ENCODE measurements at regions not wholly inside any gene's neighbourhood (a gene's known extent, or its start where the extent isn't known, plus 50 kb on each side); places are given as distances from the start of the nearest gene placed in this dataset.
"Not testable (repeated sequence)": the region's sequence is repeated elsewhere in the genome, so short reads cannot be mapped to it uniquely, and the experiment has no call there.

DNA sequence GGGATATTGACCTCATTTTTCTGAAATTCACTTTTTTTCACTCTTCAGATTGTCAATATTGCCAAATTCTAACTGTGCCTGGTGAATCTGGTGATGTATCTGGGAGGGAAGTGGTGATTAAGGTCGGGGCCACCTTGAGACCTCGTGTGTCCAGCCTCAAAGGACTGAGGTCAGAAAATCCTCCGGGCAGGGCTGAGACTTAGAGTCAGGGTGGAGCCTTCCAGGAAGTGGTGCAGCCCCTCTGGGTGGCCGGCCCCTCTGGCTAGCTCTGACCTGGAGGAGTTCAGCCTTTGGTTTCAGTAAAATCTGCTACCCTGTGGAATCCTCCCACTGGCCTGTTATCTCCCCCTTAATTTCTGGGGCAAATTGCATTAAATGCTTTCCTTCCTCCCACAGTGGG lies 175.7 kb downstream of the TRIM43 start:
- not testable (repeated sequence) for DNase-seq

DNA sequence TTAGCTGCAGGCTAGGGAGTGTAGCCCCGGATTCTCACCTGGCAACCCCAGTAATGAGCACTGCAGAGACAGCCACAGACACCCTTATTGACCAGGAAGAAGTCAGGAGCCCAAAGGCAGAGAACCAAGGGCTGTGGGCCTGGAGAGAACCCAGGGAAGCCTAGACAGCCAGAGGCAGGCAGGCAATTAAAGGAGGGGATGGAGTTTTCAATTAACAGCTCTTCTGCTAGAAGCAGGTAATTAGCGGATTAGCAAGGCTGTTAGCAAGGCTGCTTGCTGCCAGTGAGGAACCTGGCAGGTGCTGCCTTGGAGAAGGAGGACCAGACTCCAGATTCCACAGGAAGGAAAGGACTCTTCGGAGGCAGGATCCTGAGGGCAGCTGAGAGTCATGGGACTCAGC lies 176.1 kb downstream of the TRIM43 start:
- not testable (repeated sequence) for DNase-seq

DNA sequence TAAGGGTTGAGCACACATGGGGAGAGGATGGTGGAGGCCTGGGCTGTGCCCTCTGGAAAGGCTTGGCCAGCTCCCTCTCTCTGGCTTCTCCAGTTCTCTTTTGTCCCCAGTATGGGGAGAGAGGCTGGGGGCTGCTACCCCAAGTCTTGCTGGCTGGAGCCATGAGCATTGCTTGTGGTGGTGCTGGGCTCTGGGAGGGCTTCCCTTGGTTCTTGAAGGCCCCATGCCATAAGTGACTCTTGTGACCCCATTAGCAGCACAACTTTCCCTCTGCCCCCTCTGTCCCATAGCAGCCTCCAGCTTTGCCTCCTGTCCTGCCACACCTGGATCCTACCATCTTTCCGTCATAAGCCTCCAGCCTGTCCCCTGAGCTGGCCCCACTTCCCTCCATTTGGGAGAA lies 177.5 kb downstream of the TRIM43 start:
- DNase-seq, result not testable (repeated sequence)

DNA sequence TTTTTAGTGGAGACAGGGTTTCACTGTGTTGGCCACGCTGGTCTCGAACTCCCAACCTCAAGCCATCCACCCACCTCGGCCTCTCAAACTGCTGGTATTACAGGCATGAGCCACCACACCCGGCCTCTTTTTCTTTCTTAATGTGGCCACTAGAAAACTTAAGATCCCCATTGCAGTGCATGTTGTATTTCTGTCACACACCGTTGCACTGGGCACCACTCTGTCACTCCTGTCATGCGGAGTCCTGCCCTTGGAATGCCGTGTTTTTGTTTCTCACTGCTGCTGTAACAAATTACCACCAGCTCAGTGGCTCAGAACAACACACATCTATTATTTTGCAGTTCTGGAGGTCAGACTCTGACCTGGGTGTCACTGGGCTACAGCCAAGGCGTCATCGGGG lies 178.9 kb downstream of the TRIM43 start:
- not testable (repeated sequence) for DNase-seq

DNA sequence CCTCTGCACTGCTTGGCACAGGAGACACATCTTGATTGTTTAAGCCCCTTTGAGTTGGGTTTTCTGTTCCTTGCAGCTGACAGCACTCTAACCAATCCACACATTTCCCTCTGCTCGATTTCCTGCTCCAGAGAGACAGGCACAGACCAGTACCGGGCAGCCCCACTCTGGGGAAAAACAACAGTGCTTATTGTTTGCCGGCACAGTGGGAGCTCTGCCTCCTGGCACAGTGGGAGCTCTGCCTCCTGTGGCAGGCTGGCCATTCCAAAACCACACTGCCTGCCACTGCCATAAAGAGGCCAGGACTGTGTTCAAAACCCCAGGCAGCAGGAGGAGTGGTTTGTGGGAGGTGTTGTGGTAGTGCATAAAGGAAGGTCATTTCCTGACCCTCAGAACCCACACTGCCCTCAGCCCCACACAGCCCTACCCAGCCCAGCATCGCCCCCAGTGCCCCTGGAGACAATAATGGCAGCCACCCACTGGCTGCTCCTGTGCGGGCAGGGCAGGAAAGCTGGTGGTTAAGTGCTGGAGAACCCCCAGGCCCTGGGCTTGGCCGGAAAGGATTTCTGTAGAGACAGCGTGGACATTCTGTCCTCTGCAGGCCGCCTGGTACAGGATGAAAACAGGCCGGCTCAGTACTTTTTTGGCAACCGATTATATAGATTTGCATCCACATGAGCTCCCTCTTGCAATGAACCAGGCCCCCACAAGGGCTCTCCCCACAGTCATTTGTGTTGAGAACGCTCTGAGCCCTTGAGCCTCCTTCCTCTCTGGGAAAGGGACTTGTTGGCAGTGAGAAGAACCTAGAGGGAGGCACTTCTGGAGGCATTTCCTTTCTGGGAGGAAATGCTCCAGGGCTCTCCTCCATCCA lies 182.8 kb downstream of the TRIM43 start:
- DNase-seq, result not testable (repeated sequence)

DNA sequence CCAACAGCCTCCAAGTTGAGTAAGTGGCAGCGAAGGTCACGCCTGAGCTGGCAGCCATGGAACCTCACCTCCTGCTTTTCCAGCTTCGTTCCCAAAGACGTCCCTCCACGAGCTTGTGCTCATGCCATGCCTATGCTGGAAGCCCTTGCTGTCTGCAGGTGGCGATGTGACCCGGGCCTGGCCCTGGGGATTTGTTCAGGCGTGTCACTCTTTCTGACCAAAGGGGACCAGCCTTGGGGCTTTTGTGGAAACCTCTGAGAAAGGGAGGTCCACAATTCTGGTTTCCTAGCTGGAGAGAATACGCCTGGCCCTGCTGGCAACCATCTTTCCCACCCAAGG lies 183.4 kb downstream of the TRIM43 start:
- DNase-seq, result not testable (repeated sequence)
